BJ (cell line): ENCODE measurements at regions not wholly inside any gene's neighbourhood (a gene's known extent, or its start where the extent isn't known, plus 50 kb on each side); places are given as distances from the start of the nearest gene placed in this dataset.

ENCODE experiments used
- CTCF ChIA-PET: fragments of 350-600 bp; formaldehyde crosslinking; extraction: SDS; loops from one replicate; lab custom pipeline; 2021; ENCODE audit warnings: antibody characterized with exemption, inconsistent platforms; lab: Yijun Ruan, JAX
- POLR2A ChIA-PET: fragments of 300-600 bp; sonication (Branson Sonifier 250); formaldehyde crosslinking; extraction: SDS; loops from one replicate; lab custom pipeline; 2021; ENCODE audit warnings: antibody characterized with exemption; lab: Charles Lee
- DNase-seq: peaks from one replicate; pipeline ENCODE4 v3.0.0-alpha.2; 2011; ENCODE audit warnings: low read depth
- H3K27me3 ChIP-seq: 2 replicates; pipeline ENCODE4 v1.6.0; 2011; ENCODE audit warnings: low read length; ENCODE audit not compliant: control insufficient read depth, insufficient read depth
- H3K36me3 ChIP-seq: 2 replicates; pipeline ENCODE4 v1.5.1; 2011; ENCODE audit warnings: low read length; ENCODE audit not compliant: control insufficient read depth, insufficient read depth
- H3K4me3 ChIP-seq: 2 replicates; pipeline ENCODE4 v1.5.1; 2011; ENCODE audit warnings: low read depth, mild to moderate bottlenecking, control low read depth, low read length
- CTCF ChIP-seq: IDR thresholded peaks from 2 replicates; pipeline ENCODE4 v1.5.1; 2011; ENCODE audit warnings: low read depth, mild to moderate bottlenecking, control low read depth, inconsistent platforms, low read length, moderate library complexity; ENCODE audit not compliant: insufficient read depth

DNA sequence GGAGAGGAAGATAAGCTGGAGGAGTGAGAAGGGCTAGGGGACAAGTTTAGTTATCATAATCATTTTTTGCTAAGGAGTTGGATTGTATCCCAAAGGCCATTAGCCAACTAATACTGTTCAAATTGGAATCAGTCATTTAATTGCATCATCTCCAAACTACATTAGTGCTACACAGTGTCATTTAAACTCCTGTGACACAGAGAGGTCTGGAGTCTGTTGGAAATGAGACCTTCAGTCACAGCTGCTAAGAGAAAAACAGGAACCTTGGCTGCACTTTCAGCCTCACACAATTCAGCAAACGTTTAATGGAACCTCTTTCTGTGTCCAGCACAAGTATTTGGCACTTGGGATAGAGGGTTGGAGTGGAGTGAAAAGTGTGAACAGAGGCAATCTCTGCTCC, 175.5 kb upstream of the MGAT5 start:
- TF ChIP-seq CTCF: no peak
- CTCF ChIA-PET: interaction anchor here (1.2 kb wide), 1 partner anchor 25 kb away, joined by 4 read pairs; no protein-coding TSS in a partner anchor
- H3K27me3 ChIP-seq: peaks cover 6% of the 10 kb centered on the region
- DNase-seq: no peak
- POLR2A ChIA-PET: no interaction called here
- H3K4me3 ChIP-seq: no peak overlapping the region
- H3K36me3 ChIP-seq: no peaks in the 10 kb centered on the region

DNA sequence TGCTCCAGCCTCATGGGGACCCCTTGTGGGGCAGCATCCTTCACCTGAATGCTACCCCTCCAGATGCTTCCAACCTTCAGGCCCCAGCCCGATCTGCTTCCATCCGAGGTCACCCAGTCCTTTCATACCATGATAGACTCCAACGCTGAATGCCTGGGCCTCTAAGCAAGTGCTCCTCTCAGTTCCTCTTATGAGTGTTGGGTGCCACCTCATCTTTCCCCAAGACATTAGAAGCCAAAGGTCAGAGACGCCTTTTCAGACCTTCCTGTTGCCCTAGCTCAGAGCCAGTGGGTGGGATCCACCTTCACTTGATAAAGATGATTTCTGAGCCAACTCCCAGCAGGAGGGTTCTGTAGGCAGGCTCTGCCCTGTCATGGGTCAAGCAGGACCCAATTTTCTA, 174.5 kb upstream of the MGAT5 start:
- no peak for TF ChIP-seq CTCF
- POLR2A ChIA-PET: no interaction called here
- no peaks in the 10 kb centered on the region for H3K36me3 ChIP-seq
- no peak overlapping the region for H3K4me3 ChIP-seq
- CTCF ChIA-PET: no interaction called here
- H3K27me3 ChIP-seq: peaks cover 6% of the 10 kb centered on the region
- no peak for DNase-seq

DNA sequence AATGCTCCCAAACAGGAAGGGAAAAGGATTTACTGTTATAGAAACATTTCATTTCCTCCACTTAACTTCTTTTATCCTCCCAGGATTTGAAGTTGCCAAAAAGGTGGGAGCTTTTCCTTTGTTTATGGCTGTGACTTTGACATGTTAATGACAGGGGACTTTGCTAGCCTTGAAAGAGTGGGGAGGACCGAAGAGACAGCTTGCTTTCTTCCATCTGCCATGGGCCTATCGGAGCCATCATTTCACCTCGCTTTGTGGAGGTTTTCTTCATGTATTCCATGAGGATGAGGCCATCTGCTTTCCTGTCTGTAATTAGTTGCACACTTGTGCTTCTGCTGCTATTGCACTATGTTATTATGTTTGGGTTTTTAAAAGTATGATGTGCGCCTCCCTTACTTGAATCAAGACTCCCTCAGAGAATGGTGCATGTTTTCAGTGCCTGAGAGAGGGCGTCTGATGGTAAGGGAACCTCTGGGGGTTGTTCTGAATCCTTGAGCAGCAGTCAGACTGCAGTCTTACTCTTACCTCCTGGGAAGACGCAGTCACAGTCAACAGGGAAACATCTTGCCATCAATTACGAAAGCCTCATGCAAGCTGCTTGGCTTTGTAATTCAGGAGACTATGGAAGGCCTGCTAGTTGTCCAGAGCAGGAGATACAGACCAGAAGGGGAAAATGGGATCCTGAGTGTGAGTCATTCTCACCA, 173.3 kb upstream of the MGAT5 start:
- ChIA-PET CTCF (no interaction called here), POLR2A (no interaction called here)
- DNase-seq: no peak

DNA sequence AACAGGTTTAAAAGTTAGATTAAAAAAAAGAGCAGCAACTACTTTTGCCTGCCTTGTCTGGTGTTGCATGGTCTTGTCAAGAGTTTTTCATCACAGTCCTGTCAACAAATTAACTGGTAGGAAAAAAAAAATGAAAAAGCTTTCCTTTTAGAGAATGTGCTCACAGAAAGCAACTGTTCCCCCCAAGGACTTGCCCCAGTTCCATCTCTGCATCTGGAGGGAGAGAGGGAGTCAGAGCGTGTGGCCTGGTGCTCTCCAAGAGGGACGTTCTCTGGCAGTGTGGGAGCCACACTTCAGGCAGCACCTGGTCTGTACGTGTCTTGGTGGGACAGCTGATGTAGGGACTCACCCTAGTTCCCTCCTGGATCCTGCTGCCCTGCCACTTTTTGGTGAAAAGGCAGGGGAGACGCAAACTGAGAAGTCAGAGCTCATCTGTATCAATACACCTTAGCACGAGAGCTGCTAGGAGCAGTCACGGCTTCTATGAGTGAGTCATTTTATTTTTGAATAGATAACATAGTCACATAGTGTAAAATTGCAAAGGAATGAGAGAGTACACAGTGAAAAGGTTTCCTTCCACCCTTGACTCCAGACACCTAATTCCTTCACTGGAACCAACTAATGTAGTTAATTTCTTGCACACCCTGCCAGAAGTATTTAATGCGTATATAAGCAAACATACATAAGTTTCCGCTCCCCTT, 172.5 kb upstream of the MGAT5 start:
- CTCF ChIA-PET: no interaction called here
- TF ChIP-seq CTCF: no peak
- Histone ChIP-seq H3K27me3 (peaks cover 6% of the 10 kb centered on the region), H3K4me3 (no peak overlapping the region), H3K36me3 (no peaks in the 10 kb centered on the region)
- DNase-seq: no peak
- POLR2A ChIA-PET: no interaction called here

More for the DNA sequence above, 173.3 kb upstream of the MGAT5 start:
- Histone ChIP-seq H3K4me3 (no peak overlapping the region), H3K27me3 (peaks cover 6% of the 10 kb centered on the region), H3K36me3 (no peaks in the 10 kb centered on the region)
- no peak for TF ChIP-seq CTCF

DNA sequence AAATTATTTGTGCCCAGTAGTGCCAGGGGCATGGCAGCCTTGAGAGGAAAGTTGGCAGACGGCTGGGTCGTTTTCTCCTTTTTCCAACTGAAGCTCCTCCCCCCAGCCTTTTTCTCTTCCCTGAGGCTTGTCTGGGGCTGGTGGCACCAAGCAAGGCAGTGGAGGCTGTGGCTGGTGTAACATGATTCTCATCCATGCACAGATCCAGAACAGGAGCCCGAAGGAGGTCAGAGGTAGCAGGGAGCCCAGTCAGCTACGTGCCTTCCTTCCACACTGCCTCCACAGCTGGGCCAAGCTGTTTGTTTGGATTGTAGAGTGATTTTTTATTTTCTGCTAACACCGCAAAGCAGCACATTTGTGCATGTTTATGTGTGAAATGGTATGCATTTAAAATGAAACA, 170.3 kb upstream of the MGAT5 start:
- no peak overlapping the region for H3K4me3 ChIP-seq
- H3K27me3 ChIP-seq: peaks cover 5% of the 10 kb centered on the region
- no peaks in the 10 kb centered on the region for H3K36me3 ChIP-seq
- ChIA-PET CTCF (interaction anchor here (1.0 to 2.4 kb wide), 4 partner anchors 10 to 199 kb away, joined by 3 to 5 read pairs (median 4); no protein-coding TSS in a partner anchor), POLR2A (no interaction called here)
- TF ChIP-seq CTCF: no peak
- no peak for DNase-seq
